ENCODE measurements at regions not wholly inside any gene's neighbourhood (a gene's known extent, or its start where the extent isn't known, plus 50 kb on each side); places are given as distances from the start of the nearest gene placed in this dataset.
"Not testable (repeated sequence)": the region's sequence is repeated elsewhere in the genome, so short reads cannot be mapped to it uniquely, and the experiment has no call there.

- H3K36me3 ChIP-seq (ENCODE audit: insufficient read depth in 1 of 2, low read depth in 1 of 2) = no peaks in the 10 kb centered on the region
- no peak for TF ChIP-seq CTCF (IDR thresholded peaks at IDR 0.05)
- no peaks in the 10 kb centered on the region for H3K9me3 ChIP-seq
- ATAC-seq (no peak), DNase-seq (no peak)
- intact Hi-C loops (cut with DNase I) = no loop called here
- 56 to 67% (median 58%) methylated on average over 2 of the region's 2 CpGs for WGBS, 3 donors
- H3K4me1 ChIP-seq = no peaks in the 10 kb centered on the region
- no peak overlapping the region for H3K27ac ChIP-seq
- H3K27me3 ChIP-seq (ENCODE audit: insufficient read depth in 3 of 3, low read length in 2 of 3) = no peaks in the 10 kb centered on the region
- no peak overlapping the region for H3K4me3 ChIP-seq
Observed at GRCh38 chr2:75833386-75833785, 122.7 kb upstream of the GCFC2 start.

DNA sequence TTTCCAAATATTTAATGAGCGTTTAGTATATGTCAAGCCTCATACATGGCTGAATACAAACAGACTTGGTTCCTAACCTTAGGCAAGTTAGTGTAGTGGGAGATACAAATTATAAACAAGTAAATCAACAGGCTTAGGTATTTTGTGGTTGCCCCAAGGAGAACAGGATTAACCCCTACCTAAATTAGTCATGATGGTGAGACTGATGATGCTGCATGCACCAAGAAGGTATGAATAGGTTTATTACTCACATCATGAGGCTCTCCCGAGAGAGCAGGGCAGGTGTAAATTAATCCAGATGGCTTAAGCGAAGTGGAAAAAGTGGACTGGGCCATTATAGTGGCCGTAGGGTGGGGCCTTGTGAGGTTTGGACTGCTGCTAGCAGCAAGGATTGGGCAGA, 118.1 kb upstream of the GCFC2 start:
- Histone ChIP-seq H3K4me1 (no peaks in the 10 kb centered on the region), H3K36me3 (ENCODE audit: insufficient read depth in 1 of 2, low read depth in 1 of 2) (no peaks in the 10 kb centered on the region), H3K27me3 (ENCODE audit: insufficient read depth in 3 of 3, low read length in 2 of 3) (no peaks in the 10 kb centered on the region), H3K4me3 (no peak overlapping the region), H3K9me3 (no peaks in the 10 kb centered on the region), H3K27ac (no peak overlapping the region)
- 60 to 66% (median 63%) methylated on average over 4 of the region's 4 CpGs for WGBS, 3 donors
- TF ChIP-seq CTCF (IDR thresholded peaks at IDR 0.05) = no peak
- ATAC-seq (no peak), DNase-seq (no peak)
- intact Hi-C loops (cut with DNase I) = no loop called here

GRCh38 chr2:75823515-75823914, 112.8 kb upstream of the GCFC2 start:
- H3K4me3 ChIP-seq; H3K4me1 ChIP-seq; H3K9me3 ChIP-seq; H3K27me3 ChIP-seq (ENCODE audit: insufficient read depth in 3 of 3, low read length in 2 of 3); intact Hi-C loops (cut with DNase I); H3K36me3 ChIP-seq (ENCODE audit: insufficient read depth in 1 of 2, low read depth in 1 of 2); H3K27ac ChIP-seq; DNase-seq; ATAC-seq: not testable (repeated sequence)
- 92 to 100% (median 97%) methylated on average over 1 of the region's 1 CpG for WGBS, 3 donors

- intact Hi-C loops (cut with DNase I) = no loop called here
- 65 to 73% (median 70%) methylated on average over 2 of the region's 2 CpGs for WGBS, 3 donors
Observed at GRCh38 chr2:75822336-75822735, 111.6 kb upstream of the GCFC2 start.

GRCh38 chr2:75820693-75821092, 110.0 kb upstream of the GCFC2 start:
- Histone ChIP-seq H3K4me1 (no peaks in the 10 kb centered on the region), H3K4me3 (no peak overlapping the region), H3K27me3 (ENCODE audit: insufficient read depth in 3 of 3, low read length in 2 of 3) (no peaks in the 10 kb centered on the region), H3K36me3 (ENCODE audit: insufficient read depth in 1 of 2, low read depth in 1 of 2) (no peaks in the 10 kb centered on the region), H3K9me3 (no peaks in the 10 kb centered on the region), H3K27ac (no peak overlapping the region)
- intact Hi-C loops (cut with DNase I) = no loop called here
- WGBS, 3 donors = 70 to 79% (median 75%) methylated on average over 3 of the region's 3 CpGs
- no peak for TF ChIP-seq CTCF (IDR thresholded peaks at IDR 0.05)
- no peak for DNase-seq
- no peak for ATAC-seq

More at GRCh38 chr2:75822336-75822735, 111.6 kb upstream of the GCFC2 start:
- no peaks in the 10 kb centered on the region for H3K4me1 ChIP-seq
- no peak for DNase-seq
- H3K27ac ChIP-seq = no peak overlapping the region
- ATAC-seq = no peak
- no peaks in the 10 kb centered on the region for H3K36me3 ChIP-seq (ENCODE audit: insufficient read depth in 1 of 2, low read depth in 1 of 2)
- no peak for TF ChIP-seq CTCF (IDR thresholded peaks at IDR 0.05)
- H3K27me3 ChIP-seq (ENCODE audit: insufficient read depth in 3 of 3, low read length in 2 of 3) = no peaks in the 10 kb centered on the region
- no peaks in the 10 kb centered on the region for H3K9me3 ChIP-seq
- no peak overlapping the region for H3K4me3 ChIP-seq
